ENCODE measurements at regions not wholly inside any gene's neighbourhood (a gene's known extent, or its start where the extent isn't known, plus 50 kb on each side); places are given as distances from the start of the nearest gene placed in this dataset.
A peak's percentile ranks its signal among the peaks of the same experiment; 100 is the strongest.

DNA sequence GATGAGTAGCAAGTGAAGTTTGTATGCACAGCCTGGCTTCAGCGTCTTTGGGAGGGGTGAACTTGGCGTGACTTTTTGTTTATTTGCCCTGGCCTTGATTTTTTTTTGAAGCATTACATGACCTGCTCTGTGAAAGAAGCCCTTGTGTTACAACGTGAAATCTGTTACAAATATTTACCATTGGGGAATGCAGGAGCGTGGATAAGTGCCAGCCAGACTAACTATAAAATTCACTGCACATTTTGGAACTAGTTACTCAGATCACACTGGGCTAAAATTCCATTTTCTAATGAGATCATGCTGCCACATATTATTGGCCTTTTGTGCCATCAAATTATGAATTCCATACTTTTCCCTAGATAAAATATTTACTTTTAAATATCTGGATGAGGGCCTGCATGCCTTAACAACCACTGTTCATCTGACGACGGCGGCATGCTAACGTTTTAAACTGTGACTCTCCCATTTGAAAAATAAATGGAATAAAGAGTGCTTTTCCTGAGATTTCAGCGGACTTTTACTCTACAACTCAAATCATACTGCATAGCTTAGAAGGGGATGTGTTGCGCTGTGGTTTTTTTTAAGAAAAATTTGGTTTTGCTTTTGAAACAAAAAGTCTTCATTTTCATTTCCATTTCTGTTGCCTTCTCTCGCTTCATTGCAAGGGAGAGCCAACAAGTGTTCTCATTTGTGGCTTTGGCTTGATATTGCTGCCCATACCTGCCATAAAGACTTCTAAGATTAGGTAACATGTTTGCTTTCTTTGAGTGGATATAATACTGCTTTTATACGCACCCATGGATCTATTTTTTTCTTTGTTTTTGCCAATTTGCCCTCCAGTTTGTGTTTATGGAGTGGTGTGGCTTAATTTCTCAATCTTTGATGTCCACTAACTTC is 352.2 kb downstream of the TFEC start:
- Histone ChIP-seq H3K36me3 (ENCODE audit: control insufficient read depth, insufficient read depth, low read length) (no peaks in the 10 kb centered on the region), H3K27me3 (ENCODE audit: control insufficient read depth, insufficient read depth, low read length) (no peaks in the 10 kb centered on the region), H3K4me3 (ENCODE audit: low read depth, low read length) (no peak overlapping the region)
- DNase-seq (ENCODE audit: low read depth), result no peak
- TF ChIP-seq, protein P1, sequence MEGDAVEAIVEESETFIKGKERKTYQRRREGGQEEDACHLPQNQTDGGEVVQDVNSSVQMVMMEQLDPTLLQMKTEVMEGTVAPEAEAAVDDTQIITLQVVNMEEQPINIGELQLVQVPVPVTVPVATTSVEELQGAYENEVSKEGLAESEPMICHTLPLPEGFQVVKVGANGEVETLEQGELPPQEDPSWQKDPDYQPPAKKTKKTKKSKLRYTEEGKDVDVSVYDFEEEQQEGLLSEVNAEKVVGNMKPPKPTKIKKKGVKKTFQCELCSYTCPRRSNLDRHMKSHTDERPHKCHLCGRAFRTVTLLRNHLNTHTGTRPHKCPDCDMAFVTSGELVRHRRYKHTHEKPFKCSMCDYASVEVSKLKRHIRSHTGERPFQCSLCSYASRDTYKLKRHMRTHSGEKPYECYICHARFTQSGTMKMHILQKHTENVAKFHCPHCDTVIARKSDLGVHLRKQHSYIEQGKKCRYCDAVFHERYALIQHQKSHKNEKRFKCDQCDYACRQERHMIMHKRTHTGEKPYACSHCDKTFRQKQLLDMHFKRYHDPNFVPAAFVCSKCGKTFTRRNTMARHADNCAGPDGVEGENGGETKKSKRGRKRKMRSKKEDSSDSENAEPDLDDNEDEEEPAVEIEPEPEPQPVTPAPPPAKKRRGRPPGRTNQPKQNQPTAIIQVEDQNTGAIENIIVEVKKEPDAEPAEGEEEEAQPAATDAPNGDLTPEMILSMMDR (IDR thresholded peaks at IDR 0.05; ENCODE audit: insufficient read depth, low read length, poor library complexity, severe bottlenecking), result no peak

DNA sequence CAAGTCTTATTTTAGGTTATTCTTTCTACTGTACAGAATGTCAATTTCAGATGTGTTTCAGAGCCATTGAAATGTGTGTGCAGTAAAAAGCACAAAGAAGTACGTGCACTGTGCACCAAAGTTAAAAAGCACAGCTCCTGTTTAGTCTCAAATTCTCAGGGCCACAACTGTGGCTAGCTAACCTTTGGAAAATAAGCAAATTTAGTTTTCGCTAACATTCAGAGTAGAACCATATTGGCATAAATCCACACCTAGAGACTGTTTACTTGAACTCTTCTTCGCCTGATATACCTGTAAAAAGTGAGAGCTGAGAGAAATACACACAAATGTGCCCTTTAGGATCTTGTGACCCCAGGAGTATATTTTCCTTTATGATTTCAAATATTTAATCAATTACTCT is 353.9 kb downstream of the TFEC start:
- TF ChIP-seq, protein P1 (IDR thresholded peaks at IDR 0.05; ENCODE audit: insufficient read depth, low read length, poor library complexity, severe bottlenecking), result no peak
- no peak for DNase-seq (ENCODE audit: low read depth)
- Histone ChIP-seq H3K4me3 (ENCODE audit: low read depth, low read length) (no peak overlapping the region), H3K36me3 (ENCODE audit: control insufficient read depth, insufficient read depth, low read length) (no peaks in the 10 kb centered on the region), H3K27me3 (ENCODE audit: control insufficient read depth, insufficient read depth, low read length) (no peaks in the 10 kb centered on the region)

DNA sequence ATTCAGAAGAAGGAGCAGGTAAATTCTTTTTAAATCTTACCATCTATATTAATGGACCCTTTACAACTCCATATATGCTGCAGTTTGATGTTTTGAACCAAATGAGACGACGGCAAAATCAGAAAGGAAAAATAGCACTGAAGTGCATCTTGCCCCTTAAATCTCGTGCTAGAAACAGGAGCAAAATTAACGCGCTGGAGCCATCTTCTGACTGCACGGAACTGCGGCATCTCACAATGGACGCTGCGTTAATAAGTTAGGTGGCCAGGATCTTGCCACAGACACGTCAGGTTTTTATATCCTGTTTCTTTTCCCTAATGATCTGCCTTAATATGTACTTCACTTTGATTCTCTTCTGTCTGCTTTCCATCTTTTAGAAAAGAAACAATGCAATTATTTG is 354.5 kb downstream of the TFEC start:
- H3K36me3 ChIP-seq (ENCODE audit: control insufficient read depth, insufficient read depth, low read length), result no peaks in the 10 kb centered on the region
- no peak overlapping the region for H3K4me3 ChIP-seq (ENCODE audit: low read depth, low read length)
- TF ChIP-seq, protein P1 (IDR thresholded peaks at IDR 0.05; ENCODE audit: insufficient read depth, low read length, poor library complexity, severe bottlenecking), result peak; percentile 49
- no peak for DNase-seq (ENCODE audit: low read depth)
- H3K27me3 ChIP-seq (ENCODE audit: control insufficient read depth, insufficient read depth, low read length), result no peaks in the 10 kb centered on the region

DNA sequence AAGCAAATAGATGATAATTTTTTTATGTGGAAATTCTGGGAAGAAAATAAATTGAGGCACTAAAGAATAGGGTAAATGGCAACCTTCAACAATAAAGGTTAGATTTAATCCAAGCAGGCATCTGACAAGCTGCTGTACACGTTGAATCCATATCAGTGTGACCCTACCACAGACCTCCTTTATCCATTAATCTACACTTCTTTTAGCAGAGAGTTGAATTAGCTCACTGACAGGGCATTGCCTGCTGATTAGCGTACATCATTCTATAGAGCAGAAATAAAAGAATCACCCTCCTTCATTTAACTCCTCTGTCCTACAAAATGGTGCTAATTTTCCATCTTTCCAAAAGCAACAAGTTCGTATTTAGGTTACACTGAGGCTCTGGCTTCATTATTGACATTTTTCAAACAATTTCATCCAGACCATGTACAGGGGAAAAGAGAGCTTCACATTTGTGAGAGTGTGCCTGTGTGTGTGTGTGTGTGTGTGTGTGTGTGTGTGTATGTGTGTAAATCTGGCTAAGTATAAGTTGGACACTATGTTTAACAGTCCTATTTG is 356.0 kb downstream of the TFEC start:
- no peak for DNase-seq (ENCODE audit: low read depth)
- TF ChIP-seq, protein P1 (IDR thresholded peaks at IDR 0.05; ENCODE audit: insufficient read depth, low read length, poor library complexity, severe bottlenecking), result no peak
- no peak overlapping the region for H3K4me3 ChIP-seq (ENCODE audit: low read depth, low read length)
- H3K27me3 ChIP-seq (ENCODE audit: control insufficient read depth, insufficient read depth, low read length), result no peaks in the 10 kb centered on the region
- no peaks in the 10 kb centered on the region for H3K36me3 ChIP-seq (ENCODE audit: control insufficient read depth, insufficient read depth, low read length)

- Histone ChIP-seq H3K27me3 (ENCODE audit: control insufficient read depth, insufficient read depth, low read length) (no peaks in the 10 kb centered on the region), H3K36me3 (ENCODE audit: control insufficient read depth, insufficient read depth, low read length) (no peaks in the 10 kb centered on the region), H3K4me3 (ENCODE audit: low read depth, low read length) (no peak overlapping the region)
- DNase-seq (ENCODE audit: low read depth), result no peak
- TF ChIP-seq, protein P1 (IDR thresholded peaks at IDR 0.05; ENCODE audit: insufficient read depth, low read length, poor library complexity, severe bottlenecking), result no peak
These were observed 358.5 kb downstream of the TFEC start for GRCh38 chr7:115672024-115672423.
